OCI-LY3 (cell line): ENCODE measurements at regions not wholly inside any gene's neighbourhood (a gene's known extent, or its start where the extent isn't known, plus 50 kb on each side); places are given as distances from the start of the nearest gene placed in this dataset.

Source experiments
- H2AFZ ChIP-seq: fragments of 200-600, 300-600 bp; shearing (Covaris generic); 2 replicates; pipeline ENCODE4 v1.6.0; 2014; ENCODE audit warnings: antibody characterized with exemption, low read depth, low read length
- H3K27ac ChIP-seq: fragments of 200-600, 300-600 bp; sonication (generic); 2 replicates; pipeline ENCODE4 v1.5.1; 2014; ENCODE audit warnings: mild to moderate bottlenecking, low read length, moderate library complexity, mixed read lengths
- H3K27me3 ChIP-seq: fragments of 200-600, 300-600 bp; sonication (generic); 2 replicates; pipeline ENCODE4 v1.6.1; 2014; ENCODE audit warnings: low read depth, low read length, mixed read lengths
- H3K36me3 ChIP-seq: fragments of 200-600, 300-600 bp; sonication (generic); replicated peaks from 2 replicates; pipeline ENCODE3; 2014; ENCODE audit warnings: low read depth, low read length, mixed read lengths
- H3K4me1 ChIP-seq: fragments of 300-600, 200-600 bp; sonication (generic); 2 replicates; pipeline ENCODE4 v1.6.1; 2014; ENCODE audit warnings: low read length, mixed read lengths
- H3K4me2 ChIP-seq: fragments of 200-600, 300-600 bp; sonication (generic); 2 replicates; pipeline ENCODE4 v1.6.1; 2014; ENCODE audit warnings: low read length, mixed read lengths
- H3K4me3 ChIP-seq: fragments of 300-600, 200-600 bp; sonication (generic); 2 replicates; pipeline ENCODE4 v1.5.1; 2014; ENCODE audit warnings: antibody characterized with exemption, mild to moderate bottlenecking, low read length, moderate library complexity
- H3K79me2 ChIP-seq: fragments of 300-600, 200-600 bp; shearing (Covaris generic); 2 replicates; pipeline ENCODE4 v1.6.1; 2014; ENCODE audit warnings: mild to moderate bottlenecking, low read length, mixed read lengths
- H3K9ac ChIP-seq: fragments of 300-600, 200-600 bp; shearing (Covaris generic); 2 replicates; pipeline ENCODE4 v1.6.0; 2014; ENCODE audit warnings: mild to moderate bottlenecking, low read length, moderate library complexity
- H3K9me3 ChIP-seq: fragments of 200-600, 300-600 bp; shearing (Covaris generic); 2 replicates; pipeline ENCODE4 v1.6.1; 2014; ENCODE audit warnings: low read length, mixed read lengths; ENCODE audit not compliant: insufficient read depth
- H4K20me1 ChIP-seq: fragments of 200-600, 300-600 bp; sonication (generic); 2 replicates; pipeline ENCODE4 v1.6.1; 2016; ENCODE audit warnings: low read length, mixed read lengths; ENCODE audit not compliant: insufficient read depth
- EZH2phosphoT487 ChIP-seq: fragments of 200-600 bp; shearing (Covaris generic); IDR thresholded peaks from 2 replicates; pipeline ENCODE4 v1.6.1; 2018; ENCODE audit warnings: antibody characterized with exemption, mixed run types, low read depth
- TF ChIP-seq, protein P1 (sequence below): fragments of 200-600, 300-600 bp; sonication (generic); IDR thresholded peaks from 2 replicates; pipeline ENCODE4 v1.5.1; 2014; ENCODE audit warnings: antibody characterized with exemption, low read length, low read depth

DNA sequence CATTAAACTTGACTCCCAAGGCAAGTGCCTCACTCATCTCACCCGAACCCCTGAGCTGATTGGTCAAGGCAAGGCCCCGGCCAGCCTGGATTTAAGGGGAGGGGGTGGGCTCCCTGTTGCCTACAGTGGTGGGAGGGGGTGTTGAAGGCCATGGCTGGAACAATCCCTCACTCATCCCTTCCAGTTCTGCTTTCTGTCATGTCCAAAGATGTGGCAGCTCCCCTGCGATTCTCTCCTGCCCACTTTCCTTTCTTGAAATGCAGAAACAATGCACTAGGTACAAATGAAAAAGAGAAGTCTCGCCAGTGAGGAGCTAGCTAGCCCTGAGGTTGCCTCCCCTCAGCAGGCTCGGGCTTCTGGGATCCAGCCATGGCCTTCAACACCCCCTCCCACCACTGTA, 240.9 kb downstream of the SYK start:
- no peak for TF ChIP-seq EZH2phosphoT487
- TF ChIP-seq, protein P1, sequence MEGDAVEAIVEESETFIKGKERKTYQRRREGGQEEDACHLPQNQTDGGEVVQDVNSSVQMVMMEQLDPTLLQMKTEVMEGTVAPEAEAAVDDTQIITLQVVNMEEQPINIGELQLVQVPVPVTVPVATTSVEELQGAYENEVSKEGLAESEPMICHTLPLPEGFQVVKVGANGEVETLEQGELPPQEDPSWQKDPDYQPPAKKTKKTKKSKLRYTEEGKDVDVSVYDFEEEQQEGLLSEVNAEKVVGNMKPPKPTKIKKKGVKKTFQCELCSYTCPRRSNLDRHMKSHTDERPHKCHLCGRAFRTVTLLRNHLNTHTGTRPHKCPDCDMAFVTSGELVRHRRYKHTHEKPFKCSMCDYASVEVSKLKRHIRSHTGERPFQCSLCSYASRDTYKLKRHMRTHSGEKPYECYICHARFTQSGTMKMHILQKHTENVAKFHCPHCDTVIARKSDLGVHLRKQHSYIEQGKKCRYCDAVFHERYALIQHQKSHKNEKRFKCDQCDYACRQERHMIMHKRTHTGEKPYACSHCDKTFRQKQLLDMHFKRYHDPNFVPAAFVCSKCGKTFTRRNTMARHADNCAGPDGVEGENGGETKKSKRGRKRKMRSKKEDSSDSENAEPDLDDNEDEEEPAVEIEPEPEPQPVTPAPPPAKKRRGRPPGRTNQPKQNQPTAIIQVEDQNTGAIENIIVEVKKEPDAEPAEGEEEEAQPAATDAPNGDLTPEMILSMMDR: no peak
- no peaks in the 10 kb centered on the region for H3K36me3 ChIP-seq
- no peaks in the 10 kb centered on the region for H3K79me2 ChIP-seq
- peaks cover 45% of the 10 kb centered on the region for H3K27me3 ChIP-seq
- H3K4me1 ChIP-seq: no peaks in the 10 kb centered on the region
- H4K20me1 ChIP-seq: no peaks in the 10 kb centered on the region
- no peak overlapping the region for H3K27ac ChIP-seq
- no peak overlapping the region for H3K4me2 ChIP-seq
- H3K4me3 ChIP-seq: no peak overlapping the region
- no peak overlapping the region for H3K9ac ChIP-seq
- no peaks in the 10 kb centered on the region for H3K9me3 ChIP-seq
- no peak overlapping the region for H2AFZ ChIP-seq

DNA sequence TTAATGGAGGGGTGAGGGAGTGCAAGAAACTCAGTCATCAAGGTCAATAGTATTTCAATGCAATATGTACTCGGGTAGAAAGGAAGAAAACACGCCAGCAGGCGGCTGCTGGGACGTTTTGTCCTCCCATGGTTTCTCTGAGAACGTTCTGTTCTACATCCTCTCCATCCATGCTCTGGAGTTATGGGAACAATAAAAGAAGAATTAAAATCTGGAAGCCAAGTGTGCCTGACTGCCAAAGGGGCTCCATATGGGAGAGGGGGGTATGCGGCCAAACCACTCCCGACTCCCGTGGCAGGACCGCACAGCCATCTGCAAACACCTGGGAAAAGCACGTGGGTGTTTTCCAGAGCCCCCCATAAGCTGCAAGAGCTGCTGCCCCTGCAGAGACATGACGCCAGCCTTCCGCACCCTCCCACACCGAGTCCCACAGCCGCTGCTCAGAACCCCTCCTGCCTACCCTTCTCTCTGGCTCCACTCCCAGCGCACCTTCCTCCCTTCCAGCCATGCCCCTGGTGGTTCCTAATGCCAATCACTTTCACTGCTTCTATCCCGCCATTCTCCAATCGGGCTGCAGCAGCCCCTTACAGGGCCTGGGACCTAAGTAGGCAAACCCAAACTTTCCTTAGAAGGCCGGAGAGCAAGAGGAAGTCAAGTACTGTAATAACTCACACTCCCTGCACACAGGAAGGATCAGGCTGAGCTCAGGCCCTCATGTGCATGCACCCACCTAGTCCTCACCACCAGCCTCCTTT, 241.6 kb downstream of the SYK start:
- Histone ChIP-seq H3K79me2 (no peaks in the 10 kb centered on the region), H3K27me3 (peaks cover 46% of the 10 kb centered on the region), H3K9me3 (no peaks in the 10 kb centered on the region), H3K27ac (no peak overlapping the region), H3K4me2 (no peak overlapping the region), H3K4me1 (no peaks in the 10 kb centered on the region), H3K9ac (no peak overlapping the region), H4K20me1 (no peaks in the 10 kb centered on the region), H3K36me3 (no peaks in the 10 kb centered on the region), H3K4me3 (no peak overlapping the region), H2AFZ (no peak overlapping the region)
- no peak for TF ChIP-seq EZH2phosphoT487
- TF ChIP-seq, protein P1: no peak

DNA sequence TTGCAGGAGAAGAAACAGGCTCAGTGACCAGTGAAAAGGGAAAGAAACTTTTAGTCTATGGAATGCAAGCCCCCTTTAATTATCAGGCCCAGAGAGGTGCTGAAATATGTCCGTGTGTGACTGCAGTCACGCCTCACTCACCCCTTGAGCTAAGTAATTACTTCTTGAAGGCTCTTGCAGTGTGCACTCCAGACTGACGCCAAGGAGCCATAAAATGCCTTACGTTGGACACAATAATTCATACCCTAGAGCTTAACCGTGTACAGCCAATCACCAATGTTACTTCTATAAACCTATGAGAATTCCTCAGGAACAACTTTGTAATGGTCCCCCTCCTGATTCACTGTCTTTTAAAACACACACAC, 242.2 kb downstream of the SYK start:
- no peaks in the 10 kb centered on the region for H3K4me1 ChIP-seq
- peaks cover 47% of the 10 kb centered on the region for H3K27me3 ChIP-seq
- H4K20me1 ChIP-seq: no peaks in the 10 kb centered on the region
- no peak overlapping the region for H2AFZ ChIP-seq
- no peak overlapping the region for H3K9ac ChIP-seq
- H3K4me2 ChIP-seq: no peak overlapping the region
- H3K4me3 ChIP-seq: no peak overlapping the region
- TF ChIP-seq, protein P1: no peak
- TF ChIP-seq EZH2phosphoT487: no peak
- no peaks in the 10 kb centered on the region for H3K36me3 ChIP-seq
- no peak overlapping the region for H3K27ac ChIP-seq
- H3K79me2 ChIP-seq: no peaks in the 10 kb centered on the region
- no peaks in the 10 kb centered on the region for H3K9me3 ChIP-seq

DNA sequence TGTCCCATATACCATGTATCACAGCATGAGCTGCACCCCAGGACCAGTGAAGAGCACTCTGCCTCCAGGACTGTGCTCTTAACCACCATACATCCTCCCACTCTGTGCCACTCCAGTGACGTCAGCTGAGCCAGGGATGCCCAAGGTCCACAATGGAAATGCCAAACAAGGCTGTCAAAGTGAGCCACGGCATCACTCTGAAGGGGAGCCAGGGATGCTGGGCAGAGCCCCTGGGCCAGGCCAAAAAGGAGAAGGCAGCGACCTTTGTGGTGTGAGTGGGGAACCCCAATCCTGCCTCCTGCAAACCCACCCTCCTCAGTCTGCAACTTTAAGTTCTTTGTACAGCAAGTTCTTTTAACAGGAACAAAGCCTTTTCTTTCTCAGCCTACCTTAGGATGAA, 242.7 kb downstream of the SYK start:
- TF ChIP-seq, protein P1: no peak
- TF ChIP-seq EZH2phosphoT487: no peak
- peaks cover 52% of the 10 kb centered on the region for H3K27me3 ChIP-seq
- no peak overlapping the region for H3K27ac ChIP-seq
- no peak overlapping the region for H3K9ac ChIP-seq
- no peak overlapping the region for H3K4me2 ChIP-seq
- no peaks in the 10 kb centered on the region for H3K9me3 ChIP-seq
- no peaks in the 10 kb centered on the region for H3K4me1 ChIP-seq
- H2AFZ ChIP-seq: no peak overlapping the region
- no peaks in the 10 kb centered on the region for H4K20me1 ChIP-seq
- no peaks in the 10 kb centered on the region for H3K79me2 ChIP-seq
- H3K4me3 ChIP-seq: no peak overlapping the region
- H3K36me3 ChIP-seq: no peaks in the 10 kb centered on the region
